ENCODE measurements at regions not wholly inside any gene's neighbourhood (a gene's known extent, or its start where the extent isn't known, plus 50 kb on each side); places are given as distances from the start of the nearest gene placed in this dataset.

DNA sequence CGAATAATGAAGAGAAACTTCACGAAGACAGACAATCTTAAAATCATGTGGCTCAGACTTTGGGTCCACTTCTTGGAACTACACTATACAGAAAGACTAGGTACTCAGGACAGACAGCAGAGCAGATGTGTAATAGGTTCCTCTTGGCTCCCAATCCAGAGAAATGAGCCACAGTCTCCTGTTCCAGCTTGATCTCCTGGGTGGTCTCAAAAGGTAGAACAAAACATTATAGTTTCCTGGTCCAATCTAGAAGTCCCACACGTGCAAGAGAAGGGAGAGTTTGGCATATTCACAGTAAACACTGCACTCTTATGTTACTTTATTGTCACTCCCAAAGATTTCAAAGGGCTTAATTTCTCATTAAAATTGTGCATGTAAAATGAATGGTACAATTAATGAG is 134.5 kb upstream of the FIBIN start (continued):
- TF ChIP-seq, protein P1, sequence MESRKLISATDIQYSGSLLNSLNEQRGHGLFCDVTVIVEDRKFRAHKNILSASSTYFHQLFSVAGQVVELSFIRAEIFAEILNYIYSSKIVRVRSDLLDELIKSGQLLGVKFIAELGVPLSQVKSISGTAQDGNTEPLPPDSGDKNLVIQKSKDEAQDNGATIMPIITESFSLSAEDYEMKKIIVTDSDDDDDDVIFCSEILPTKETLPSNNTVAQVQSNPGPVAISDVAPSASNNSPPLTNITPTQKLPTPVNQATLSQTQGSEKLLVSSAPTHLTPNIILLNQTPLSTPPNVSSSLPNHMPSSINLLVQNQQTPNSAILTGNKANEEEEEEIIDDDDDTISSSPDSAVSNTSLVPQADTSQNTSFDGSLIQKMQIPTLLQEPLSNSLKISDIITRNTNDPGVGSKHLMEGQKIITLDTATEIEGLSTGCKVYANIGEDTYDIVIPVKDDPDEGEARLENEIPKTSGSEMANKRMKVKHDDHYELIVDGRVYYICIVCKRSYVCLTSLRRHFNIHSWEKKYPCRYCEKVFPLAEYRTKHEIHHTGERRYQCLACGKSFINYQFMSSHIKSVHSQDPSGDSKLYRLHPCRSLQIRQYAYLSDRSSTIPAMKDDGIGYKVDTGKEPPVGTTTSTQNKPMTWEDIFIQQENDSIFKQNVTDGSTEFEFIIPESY (IDR thresholded peaks at IDR 0.05; ENCODE audit: extremely low read depth, insufficient replicate concordance, low read length) = no peak
- TF ChIP-seq SP1 (IDR thresholded peaks at IDR 0.05; ENCODE audit: low read depth) (no peak), EZH2phosphoT487 (IDR thresholded peaks at IDR 0.05; ENCODE audit: borderline replicate concordance) (no peak)

DNA sequence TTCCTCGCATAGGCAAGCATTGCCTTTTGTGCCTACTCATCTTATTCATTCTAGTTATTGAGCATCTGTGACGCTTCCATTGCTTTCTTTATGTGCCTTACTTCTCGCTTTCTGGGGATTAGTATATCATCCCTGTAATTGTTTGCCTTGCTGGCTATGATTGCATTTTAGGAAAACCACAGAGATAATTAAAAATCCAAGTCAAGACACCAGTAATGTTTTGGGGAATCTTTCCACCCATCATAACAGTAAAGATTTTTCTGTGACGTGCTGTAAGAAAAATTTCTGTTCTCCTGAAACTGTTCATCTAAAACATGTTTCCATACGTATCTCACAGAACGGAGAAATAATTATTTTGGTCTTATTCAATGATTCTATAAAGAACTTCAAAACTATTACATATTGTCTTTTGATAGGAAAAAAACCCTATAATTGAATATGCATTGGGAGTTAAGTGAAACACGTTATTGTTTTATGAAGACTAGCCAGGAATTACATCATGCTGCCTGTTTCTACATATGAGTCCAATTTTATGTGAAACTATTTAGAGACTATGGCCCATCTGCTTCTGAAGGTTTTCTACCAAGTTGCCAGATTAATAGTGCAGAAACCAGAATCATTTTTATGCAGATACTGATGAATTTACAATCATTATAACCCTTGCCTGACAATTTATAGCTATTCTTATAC is 133.7 kb upstream of the FIBIN start:
- Histone ChIP-seq H3K27ac (ENCODE audit: low read depth, low read length) (no peak overlapping the region), H2AFZ (ENCODE audit: low read depth, low read length, poor library complexity, severe bottlenecking) (no peak overlapping the region), H3K79me2 (ENCODE audit: insufficient read depth, low read length) (no peaks in the 10 kb centered on the region), H3K4me2 (ENCODE audit: low read length) (no peak overlapping the region), H3K9me2 (ENCODE audit: insufficient read depth) (no peaks in the 10 kb centered on the region), H3K4me3 (replicated peaks in 1 of 2; ENCODE audit: low read depth in 1 of 2, low read length in 2 of 2) (no peak overlapping the region), H3K9me3 (ENCODE audit: control insufficient read depth in 1 of 2, insufficient read depth in 1 of 2, low read depth in 1 of 2, low read length in 2 of 2) (peaks cover 0 to 9% of the 10 kb centered on the region in 2 experiments; a peak in 1 of 4 replicates), H4K20me1 (ENCODE audit: insufficient read depth) (no peaks in the 10 kb centered on the region), H3K27me3 (ENCODE audit: insufficient read depth, low read length) (no peaks in the 10 kb centered on the region), H3K4me1 (ENCODE audit: control insufficient read depth in 1 of 2, insufficient read depth in 2 of 2, low read length in 2 of 2) (no peaks in the 10 kb centered on the region), H3K36me3 (ENCODE audit: control insufficient read depth in 1 of 2, insufficient read depth in 2 of 2, low read length in 2 of 2) (no peaks in the 10 kb centered on the region), H3K9ac (ENCODE audit: low read length) (no peak overlapping the region)
- ATAC-seq (no peak), DNase-seq (ENCODE audit: low read depth, low spot score) (no peak)
- no TSS peak for BruUV-seq (replicated peaks)
- RAD21 ChIA-PET (ENCODE audit: low non-redundant PET in 1 of 2, low total read pairs in 2 of 2, uncharacterized antibody in 2 of 2, unreplicated experiment in 2 of 2) = no interaction called here
- intact Hi-C loops (cut with micrococcal nuclease) = no loop called here
- CTCF ChIA-PET = no interaction called here
- POLR2A ChIA-PET = no interaction called here
- TF ChIP-seq POLR2A (IDR thresholded peaks at IDR 0.05; ENCODE audit: borderline replicate concordance, extremely low read depth, insufficient read depth, insufficient read length) (no peak), YY1 (IDR thresholded peaks at IDR 0.05; ENCODE audit: extremely low read depth, insufficient replicate concordance, low read depth, low read length) (no peak), ZFX (IDR thresholded peaks at IDR 0.05) (no peak), SIN3A (IDR thresholded peaks at IDR 0.05; ENCODE audit: low read depth) (no peak), EZH2phosphoT487 (IDR thresholded peaks at IDR 0.05; ENCODE audit: borderline replicate concordance) (no peak), CBX3 (IDR thresholded peaks at IDR 0.05; ENCODE audit: low read depth) (no peak), SRF (IDR thresholded peaks at IDR 0.05; ENCODE audit: low read depth) (no peak), FOSL1 (IDR thresholded peaks at IDR 0.05; ENCODE audit: low read depth) (no peak), EZH2 (IDR thresholded peaks at IDR 0.05) (no peak), JUND (IDR thresholded peaks at IDR 0.05) (no peak), TCF7L2 (IDR thresholded peaks at IDR 0.05; ENCODE audit: borderline replicate concordance, extremely low read depth, insufficient read depth, insufficient read length) (no peak), SP1 (IDR thresholded peaks at IDR 0.05; ENCODE audit: low read depth) (no peak)
- TF ChIP-seq, protein P1 (IDR thresholded peaks at IDR 0.05; ENCODE audit: extremely low read depth, insufficient replicate concordance, low read length) = no peak
- TF ChIP-seq, protein P2, sequence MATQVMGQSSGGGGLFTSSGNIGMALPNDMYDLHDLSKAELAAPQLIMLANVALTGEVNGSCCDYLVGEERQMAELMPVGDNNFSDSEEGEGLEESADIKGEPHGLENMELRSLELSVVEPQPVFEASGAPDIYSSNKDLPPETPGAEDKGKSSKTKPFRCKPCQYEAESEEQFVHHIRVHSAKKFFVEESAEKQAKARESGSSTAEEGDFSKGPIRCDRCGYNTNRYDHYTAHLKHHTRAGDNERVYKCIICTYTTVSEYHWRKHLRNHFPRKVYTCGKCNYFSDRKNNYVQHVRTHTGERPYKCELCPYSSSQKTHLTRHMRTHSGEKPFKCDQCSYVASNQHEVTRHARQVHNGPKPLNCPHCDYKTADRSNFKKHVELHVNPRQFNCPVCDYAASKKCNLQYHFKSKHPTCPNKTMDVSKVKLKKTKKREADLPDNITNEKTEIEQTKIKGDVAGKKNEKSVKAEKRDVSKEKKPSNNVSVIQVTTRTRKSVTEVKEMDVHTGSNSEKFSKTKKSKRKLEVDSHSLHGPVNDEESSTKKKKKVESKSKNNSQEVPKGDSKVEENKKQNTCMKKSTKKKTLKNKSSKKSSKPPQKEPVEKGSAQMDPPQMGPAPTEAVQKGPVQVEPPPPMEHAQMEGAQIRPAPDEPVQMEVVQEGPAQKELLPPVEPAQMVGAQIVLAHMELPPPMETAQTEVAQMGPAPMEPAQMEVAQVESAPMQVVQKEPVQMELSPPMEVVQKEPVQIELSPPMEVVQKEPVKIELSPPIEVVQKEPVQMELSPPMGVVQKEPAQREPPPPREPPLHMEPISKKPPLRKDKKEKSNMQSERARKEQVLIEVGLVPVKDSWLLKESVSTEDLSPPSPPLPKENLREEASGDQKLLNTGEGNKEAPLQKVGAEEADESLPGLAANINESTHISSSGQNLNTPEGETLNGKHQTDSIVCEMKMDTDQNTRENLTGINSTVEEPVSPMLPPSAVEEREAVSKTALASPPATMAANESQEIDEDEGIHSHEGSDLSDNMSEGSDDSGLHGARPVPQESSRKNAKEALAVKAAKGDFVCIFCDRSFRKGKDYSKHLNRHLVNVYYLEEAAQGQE (IDR thresholded peaks at IDR 0.05; ENCODE audit: low read depth) = no peak

Data from HCT116 (cell line).